ENCODE measurements at regions not wholly inside any gene's neighbourhood (a gene's known extent, or its start where the extent isn't known, plus 50 kb on each side); places are given as distances from the start of the nearest gene placed in this dataset.

- H3K4me3 ChIP-seq (ENCODE audit: low read depth, low read length), result no peak overlapping the region
- peaks cover 29% of the 10 kb centered on the region for H3K4me1 ChIP-seq (ENCODE audit: control insufficient read depth, insufficient read depth, low read length)
- peak overlapping the region; percentile 55 for H3K27ac ChIP-seq (ENCODE audit: low read depth, low read length)
- no peaks in the 10 kb centered on the region for H3K36me3 ChIP-seq (ENCODE audit: control insufficient read depth, insufficient read depth, low read length)
- H3K27me3 ChIP-seq (ENCODE audit: control insufficient read depth, insufficient read depth, low read length), result no peaks in the 10 kb centered on the region
- peak overlapping the region; percentile 56 for H3K9ac ChIP-seq (ENCODE audit: low read length)
- no peaks in the 10 kb centered on the region for H3K9me3 ChIP-seq (ENCODE audit: control insufficient read depth, insufficient read depth, low read depth, low read length)
Observed at GRCh38 chr6:105952772-105953690, 133.1 kb upstream of the PRDM1 start.

DNA sequence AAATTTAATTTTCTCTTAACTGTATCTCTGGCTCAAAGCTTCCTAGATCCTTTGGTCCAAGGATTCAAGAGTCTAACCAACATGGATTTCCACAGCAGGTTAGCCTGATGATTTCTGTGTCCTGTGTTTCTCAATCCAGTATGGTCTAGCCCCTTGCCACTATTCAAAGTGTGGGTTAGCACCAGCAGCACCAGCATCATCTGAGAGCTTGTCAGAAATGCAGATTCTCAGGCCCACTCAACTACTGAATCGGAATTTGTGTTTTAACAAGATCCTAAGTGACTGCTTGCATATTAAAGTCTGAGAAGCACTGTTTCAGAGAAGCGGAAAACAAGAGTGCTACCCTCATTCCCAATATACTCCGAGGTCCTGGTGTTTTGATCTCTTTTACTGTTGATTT lies 133.8 kb upstream of the PRDM1 start:
- H3K9ac ChIP-seq (ENCODE audit: low read length), result peak overlapping the region; percentile 22
- H3K9me3 ChIP-seq (ENCODE audit: control insufficient read depth, insufficient read depth, low read depth, low read length), result no peaks in the 10 kb centered on the region
- no peaks in the 10 kb centered on the region for H3K36me3 ChIP-seq (ENCODE audit: control insufficient read depth, insufficient read depth, low read length)
- no peak overlapping the region for H3K4me3 ChIP-seq (ENCODE audit: low read depth, low read length)
- no peaks in the 10 kb centered on the region for H3K27me3 ChIP-seq (ENCODE audit: control insufficient read depth, insufficient read depth, low read length)
- H3K4me1 ChIP-seq (ENCODE audit: control insufficient read depth, insufficient read depth, low read length), result peaks cover 29% of the 10 kb centered on the region
- H3K27ac ChIP-seq (ENCODE audit: low read depth, low read length), result peak overlapping the region; percentile 55; the same call in 1 of the 2 replicates

DNA sequence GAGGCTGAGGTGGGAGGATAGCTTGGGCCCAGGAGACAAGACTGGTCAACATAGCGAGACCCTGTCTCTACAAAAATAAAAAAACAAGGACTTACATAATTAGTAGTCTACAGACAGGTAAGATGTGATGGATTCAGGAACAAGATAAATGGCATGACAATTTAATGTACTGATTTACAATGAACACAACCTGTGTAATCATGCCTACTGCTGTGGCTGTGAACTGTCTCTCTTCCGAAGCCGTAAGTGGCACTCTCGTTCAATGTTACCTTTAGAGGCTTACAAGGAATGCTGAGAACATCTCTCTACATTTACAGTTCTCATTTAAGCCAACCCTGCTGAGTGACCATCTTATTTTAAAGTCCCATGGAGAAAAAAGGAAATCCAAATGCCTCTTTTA lies 134.8 kb upstream of the PRDM1 start:
- no peaks in the 10 kb centered on the region for H3K36me3 ChIP-seq (ENCODE audit: control insufficient read depth, insufficient read depth, low read length)
- H3K4me1 ChIP-seq (ENCODE audit: control insufficient read depth, insufficient read depth, low read length), result peaks cover 29% of the 10 kb centered on the region
- no peak overlapping the region for H3K4me3 ChIP-seq (ENCODE audit: low read depth, low read length)
- no peaks in the 10 kb centered on the region for H3K27me3 ChIP-seq (ENCODE audit: control insufficient read depth, insufficient read depth, low read length)
- no peak overlapping the region for H3K9ac ChIP-seq (ENCODE audit: low read length)
- H3K27ac ChIP-seq (ENCODE audit: low read depth, low read length), result no peak overlapping the region
- H3K9me3 ChIP-seq (ENCODE audit: control insufficient read depth, insufficient read depth, low read depth, low read length), result no peaks in the 10 kb centered on the region

GRCh38 chr6:105949869-105950268 lies 136.3 kb upstream of the PRDM1 start:
- Histone ChIP-seq H3K27me3 (ENCODE audit: control insufficient read depth, insufficient read depth, low read length) (no peaks in the 10 kb centered on the region), H3K36me3 (ENCODE audit: control insufficient read depth, insufficient read depth, low read length) (no peaks in the 10 kb centered on the region), H3K9ac (ENCODE audit: low read length) (no peak overlapping the region)

DNA sequence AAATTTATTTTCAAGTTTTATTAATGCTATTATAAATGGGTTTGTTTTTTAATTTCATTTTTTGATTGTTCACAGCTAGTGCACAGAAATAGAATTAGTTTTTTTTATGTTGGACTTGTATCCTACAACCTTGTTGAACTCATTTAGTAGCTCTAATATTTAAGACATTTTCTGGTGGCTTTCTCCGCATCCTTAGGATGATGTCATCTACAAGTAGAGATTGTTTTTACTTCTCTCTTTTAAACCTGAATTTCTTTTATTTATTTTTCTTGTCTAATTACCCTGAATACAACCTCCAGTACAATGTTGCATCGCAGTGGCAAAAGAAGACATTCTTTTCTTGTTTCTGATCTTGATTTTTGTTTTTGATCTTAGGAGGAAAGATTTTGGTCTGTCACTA lies 142.6 kb upstream of the PRDM1 start:
- Histone ChIP-seq H3K9me3 (ENCODE audit: control insufficient read depth, insufficient read depth, low read depth, low read length) (no peaks in the 10 kb centered on the region), H3K36me3 (ENCODE audit: control insufficient read depth, insufficient read depth, low read length) (no peaks in the 10 kb centered on the region), H3K4me1 (ENCODE audit: control insufficient read depth, insufficient read depth, low read length) (peaks cover 3% of the 10 kb centered on the region; the same call in 1 of the 2 replicates), H3K27ac (ENCODE audit: low read depth, low read length) (no peak overlapping the region), H3K9ac (ENCODE audit: low read length) (no peak overlapping the region), H3K27me3 (ENCODE audit: control insufficient read depth, insufficient read depth, low read length) (no peaks in the 10 kb centered on the region), H3K4me3 (ENCODE audit: low read depth, low read length) (no peak overlapping the region)

More at GRCh38 chr6:105949869-105950268, 136.3 kb upstream of the PRDM1 start:
- H3K9me3 ChIP-seq (ENCODE audit: control insufficient read depth, insufficient read depth, low read depth, low read length), result no peaks in the 10 kb centered on the region
- H3K4me3 ChIP-seq (ENCODE audit: low read depth, low read length), result no peak overlapping the region
- H3K4me1 ChIP-seq (ENCODE audit: control insufficient read depth, insufficient read depth, low read length), result peaks cover 29% of the 10 kb centered on the region
- H3K27ac ChIP-seq (ENCODE audit: low read depth, low read length), result no peak overlapping the region

- Histone ChIP-seq H3K4me1 (ENCODE audit: control insufficient read depth, insufficient read depth, low read length) (peaks cover 3% of the 10 kb centered on the region; the same call in 1 of the 2 replicates), H3K27me3 (ENCODE audit: control insufficient read depth, insufficient read depth, low read length) (no peaks in the 10 kb centered on the region), H3K9me3 (ENCODE audit: control insufficient read depth, insufficient read depth, low read depth, low read length) (no peaks in the 10 kb centered on the region), H3K36me3 (ENCODE audit: control insufficient read depth, insufficient read depth, low read length) (no peaks in the 10 kb centered on the region), H3K9ac (ENCODE audit: low read length) (no peak overlapping the region), H3K4me3 (ENCODE audit: low read depth, low read length) (no peak overlapping the region), H3K27ac (ENCODE audit: low read depth, low read length) (no peak overlapping the region)
Observed at GRCh38 chr6:105941621-105942412, 144.3 kb upstream of the PRDM1 start.

DNA sequence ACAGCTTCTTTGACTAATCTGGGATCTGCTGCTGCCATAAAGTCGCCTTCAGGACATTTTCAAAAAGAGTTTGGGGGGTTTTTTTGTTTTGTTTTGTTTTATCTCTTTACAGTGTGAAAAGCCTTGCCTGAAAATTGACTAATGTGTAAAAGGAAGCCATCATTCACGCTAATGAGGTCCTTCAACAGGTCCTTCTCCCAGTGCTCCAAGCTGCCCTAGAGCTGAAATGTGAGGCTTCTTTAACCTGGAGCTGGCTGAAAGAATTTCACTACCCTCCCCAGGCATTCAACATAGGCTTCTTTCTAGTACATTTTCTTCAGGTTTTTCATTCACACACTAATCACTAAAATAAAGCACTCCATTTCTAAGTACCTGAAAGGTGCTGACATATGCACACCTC lies 145.1 kb upstream of the PRDM1 start:
- H3K27me3 ChIP-seq (ENCODE audit: control insufficient read depth, insufficient read depth, low read length), result no peaks in the 10 kb centered on the region
- H3K9me3 ChIP-seq (ENCODE audit: control insufficient read depth, insufficient read depth, low read depth, low read length), result no peaks in the 10 kb centered on the region
- no peak overlapping the region for H3K4me3 ChIP-seq (ENCODE audit: low read depth, low read length)
- H3K27ac ChIP-seq (ENCODE audit: low read depth, low read length), result no peak overlapping the region
- no peaks in the 10 kb centered on the region for H3K36me3 ChIP-seq (ENCODE audit: control insufficient read depth, insufficient read depth, low read length)
- no peak overlapping the region for H3K9ac ChIP-seq (ENCODE audit: low read length)
- H3K4me1 ChIP-seq (ENCODE audit: control insufficient read depth, insufficient read depth, low read length), result peaks cover 3% of the 10 kb centered on the region; the same call in 1 of the 2 replicates

DNA sequence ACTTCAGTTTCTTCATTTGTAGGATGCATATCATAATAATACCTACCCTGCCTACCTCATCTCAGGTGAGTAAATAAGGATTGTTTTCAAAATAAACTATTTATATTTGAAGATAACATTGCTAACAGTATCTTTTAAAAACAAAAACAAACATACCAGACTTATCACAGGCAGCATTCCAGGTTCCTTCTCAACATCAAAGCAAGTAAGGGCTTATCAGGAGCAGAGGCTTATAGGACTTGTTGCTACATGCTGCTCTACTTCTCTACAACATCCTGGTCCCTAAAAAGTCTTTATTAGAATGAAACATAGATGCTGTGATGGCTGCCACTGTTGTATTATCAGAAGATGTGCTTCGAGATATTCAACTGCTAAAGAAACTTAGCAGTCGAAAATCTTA lies 149.2 kb upstream of the PRDM1 start:
- Histone ChIP-seq H3K9ac (ENCODE audit: low read length) (no peak overlapping the region), H3K27me3 (ENCODE audit: control insufficient read depth, insufficient read depth, low read length) (no peaks in the 10 kb centered on the region), H3K36me3 (ENCODE audit: control insufficient read depth, insufficient read depth, low read length) (no peaks in the 10 kb centered on the region), H3K4me1 (ENCODE audit: control insufficient read depth, insufficient read depth, low read length) (peaks cover 3% of the 10 kb centered on the region; the same call in 1 of the 2 replicates), H3K27ac (ENCODE audit: low read depth, low read length) (no peak overlapping the region), H3K4me3 (ENCODE audit: low read depth, low read length) (no peak overlapping the region), H3K9me3 (ENCODE audit: control insufficient read depth, insufficient read depth, low read depth, low read length) (no peaks in the 10 kb centered on the region)

DNA sequence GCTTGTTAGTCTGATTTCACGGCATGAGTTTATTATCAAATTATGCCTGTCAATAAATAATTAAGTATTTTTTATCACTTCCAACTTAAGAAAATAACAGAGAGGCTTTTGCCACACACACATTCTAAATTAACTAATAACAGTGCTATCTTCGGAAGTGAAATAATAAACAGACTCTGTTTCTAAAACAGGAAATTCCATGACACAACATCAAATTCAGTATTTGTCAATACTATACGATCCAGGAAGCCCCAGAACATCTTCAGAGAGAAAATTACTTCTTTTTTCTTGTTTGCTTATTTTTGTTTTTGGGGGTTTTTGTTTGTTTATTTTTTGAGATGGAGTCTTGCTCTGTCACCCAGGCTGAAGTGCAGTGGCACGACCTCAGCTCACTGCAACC lies 150.7 kb upstream of the PRDM1 start:
- Histone ChIP-seq H3K4me1 (ENCODE audit: control insufficient read depth, insufficient read depth, low read length) (no peaks in the 10 kb centered on the region), H3K4me3 (ENCODE audit: low read depth, low read length) (no peak overlapping the region), H3K9me3 (ENCODE audit: control insufficient read depth, insufficient read depth, low read depth, low read length) (no peaks in the 10 kb centered on the region), H3K27me3 (ENCODE audit: control insufficient read depth, insufficient read depth, low read length) (no peaks in the 10 kb centered on the region), H3K27ac (ENCODE audit: low read depth, low read length) (no peak overlapping the region), H3K36me3 (ENCODE audit: control insufficient read depth, insufficient read depth, low read length) (no peaks in the 10 kb centered on the region), H3K9ac (ENCODE audit: low read length) (no peak overlapping the region)

GRCh38 chr6:105934708-105935107 lies 151.4 kb upstream of the PRDM1 start:
- Histone ChIP-seq H3K4me3 (ENCODE audit: low read depth, low read length) (no peak overlapping the region), H3K4me1 (ENCODE audit: control insufficient read depth, insufficient read depth, low read length) (no peaks in the 10 kb centered on the region), H3K27me3 (ENCODE audit: control insufficient read depth, insufficient read depth, low read length) (no peaks in the 10 kb centered on the region), H3K9ac (ENCODE audit: low read length) (no peak overlapping the region), H3K36me3 (ENCODE audit: control insufficient read depth, insufficient read depth, low read length) (no peaks in the 10 kb centered on the region), H3K27ac (ENCODE audit: low read depth, low read length) (no peak overlapping the region), H3K9me3 (ENCODE audit: control insufficient read depth, insufficient read depth, low read depth, low read length) (no peaks in the 10 kb centered on the region)

DNA sequence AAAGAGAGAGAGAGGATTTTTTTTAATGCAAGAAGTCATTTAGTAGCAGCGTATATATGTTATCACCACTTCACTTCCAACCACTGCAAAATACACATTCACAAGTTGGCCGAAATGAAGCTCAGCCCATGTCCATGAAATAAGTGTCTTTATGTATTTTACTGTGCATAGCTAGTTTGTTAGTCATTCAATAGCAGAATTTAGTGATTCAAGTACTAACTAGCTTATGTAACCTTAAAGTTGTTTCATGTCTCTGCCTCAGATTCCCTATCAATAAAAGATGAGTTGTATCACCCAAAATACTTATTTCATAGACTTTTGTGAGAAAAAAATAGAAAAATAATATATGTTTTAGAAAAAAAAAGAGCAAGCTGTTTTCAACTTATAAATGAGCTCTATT lies 153.7 kb upstream of the PRDM1 start:
- Histone ChIP-seq H3K36me3 (ENCODE audit: control insufficient read depth, insufficient read depth, low read length) (no peaks in the 10 kb centered on the region), H3K4me3 (ENCODE audit: low read depth, low read length) (no peak overlapping the region), H3K4me1 (ENCODE audit: control insufficient read depth, insufficient read depth, low read length) (no peaks in the 10 kb centered on the region), H3K9me3 (ENCODE audit: control insufficient read depth, insufficient read depth, low read depth, low read length) (no peaks in the 10 kb centered on the region), H3K27me3 (ENCODE audit: control insufficient read depth, insufficient read depth, low read length) (no peaks in the 10 kb centered on the region), H3K27ac (ENCODE audit: low read depth, low read length) (no peak overlapping the region), H3K9ac (ENCODE audit: low read length) (no peak overlapping the region)

All from HUES6 (cell line).